Memory B cell (primary cell): ENCODE measurements at regions not wholly inside any gene's neighbourhood (a gene's known extent, or its start where the extent isn't known, plus 50 kb on each side); places are given as distances from the start of the nearest gene placed in this dataset.

Source experiments
- ATAC-seq: fragments of 150-1000 bp; cut with Tn5 transposase; 2 replicates; pipeline ENCODE4 v1.10.0; 2021; ENCODE audit warnings: low read depth, mild to moderate bottlenecking, moderate library complexity
- DNase-seq, 2 donors: peaks; one replicate each; pipeline ENCODE4 v3.0.0; 2022; ENCODE audit warnings: low spot score in 2 of 2
- H3K27ac Mint-ChIP-seq: one replicate; pipeline ENCODE4 v1.8.0; 2022; ENCODE audit warnings: mild to moderate bottlenecking, moderate library complexity, mixed read lengths
- H3K27me3 Mint-ChIP-seq: one replicate; pipeline ENCODE4 v1.8.0; 2022; ENCODE audit warnings: mixed read lengths
- H3K36me3 Mint-ChIP-seq: one replicate; pipeline ENCODE4 v1.8.0; 2022; ENCODE audit warnings: mild to moderate bottlenecking, mixed read lengths
- H3K4me1 Mint-ChIP-seq: one replicate; pipeline ENCODE4 v1.8.0; 2022; ENCODE audit warnings: mixed read lengths
- H3K4me3 Mint-ChIP-seq: one replicate; pipeline ENCODE4 v1.8.0; 2022; ENCODE audit warnings: mild to moderate bottlenecking, moderate library complexity, mixed read lengths
- H3K9me3 Mint-ChIP-seq: one replicate; pipeline ENCODE4 v1.8.0; 2022; ENCODE audit warnings: mixed read lengths

GRCh38 chr2:9738535-9739496, 104.5 kb upstream of the TAF1B start:
- ATAC-seq = peak; percentile 42
- no peak for DNase-seq
- Mint-ChIP-seq H3K27me3 (peaks cover 4% of the 10 kb centered on the region), H3K9me3 (peaks cover 11% of the 10 kb centered on the region), H3K27ac (peak overlapping the region; percentile 64), H3K4me3 (peak overlapping the region; percentile 85), H3K4me1 (peaks cover 10% of the 10 kb centered on the region), H3K36me3 (peaks cover 2% of the 10 kb centered on the region)

GRCh38 chr2:9739531-9739964, 103.7 kb upstream of the TAF1B start:
- Mint-ChIP-seq H3K27ac (peak overlapping the region; percentile 64), H3K27me3 (peaks cover 4% of the 10 kb centered on the region), H3K4me3 (peak overlapping the region; percentile 85), H3K9me3 (peaks cover 8% of the 10 kb centered on the region), H3K36me3 (peaks cover 2% of the 10 kb centered on the region), H3K4me1 (peaks cover 10% of the 10 kb centered on the region)
- peak; percentile 60 for ATAC-seq
- DNase-seq = no peak

- Mint-ChIP-seq H3K4me3 (peak overlapping the region; percentile 39), H3K27ac (no peak overlapping the region), H3K36me3 (no peaks in the 10 kb centered on the region), H3K9me3 (peaks cover 1% of the 10 kb centered on the region), H3K27me3 (peaks cover 4% of the 10 kb centered on the region), H3K4me1 (peaks cover 10% of the 10 kb centered on the region)
- no peak for ATAC-seq
- no peak for DNase-seq
Measured at GRCh38 chr2:9740382-9741073, 102.7 kb upstream of the TAF1B start.

- no peak overlapping the region for H3K27ac Mint-ChIP-seq
- ATAC-seq (no peak), DNase-seq (no peak)
- H3K4me1 Mint-ChIP-seq = peaks cover 10% of the 10 kb centered on the region
- H3K4me3 Mint-ChIP-seq = no peak overlapping the region
- peaks cover 1% of the 10 kb centered on the region for H3K9me3 Mint-ChIP-seq
- H3K27me3 Mint-ChIP-seq = peaks cover 6% of the 10 kb centered on the region
- no peaks in the 10 kb centered on the region for H3K36me3 Mint-ChIP-seq
Measured at GRCh38 chr2:9741110-9741509, 102.2 kb upstream of the TAF1B start.

- Mint-ChIP-seq H3K4me3 (no peak overlapping the region), H3K9me3 (peaks cover 1% of the 10 kb centered on the region), H3K36me3 (no peaks in the 10 kb centered on the region), H3K27ac (no peak overlapping the region), H3K4me1 (peaks cover 10% of the 10 kb centered on the region), H3K27me3 (peaks cover 6% of the 10 kb centered on the region)
- DNase-seq = no peak
- no peak for ATAC-seq
Measured at GRCh38 chr2:9742601-9743000, 100.7 kb upstream of the TAF1B start.

- no peak overlapping the region for H3K27ac Mint-ChIP-seq
- no peaks in the 10 kb centered on the region for H3K36me3 Mint-ChIP-seq
Measured at GRCh38 chr2:9744256-9745004, 98.8 kb upstream of the TAF1B start.

GRCh38 chr2:9745153-9745899, 97.9 kb upstream of the TAF1B start:
- Mint-ChIP-seq H3K27me3 (peaks cover 7% of the 10 kb centered on the region), H3K27ac (no peak overlapping the region), H3K9me3 (peaks cover 1% of the 10 kb centered on the region), H3K36me3 (no peaks in the 10 kb centered on the region), H3K4me1 (no peaks in the 10 kb centered on the region), H3K4me3 (no peak overlapping the region)
- ATAC-seq = no peak
- DNase-seq = no peak

More at GRCh38 chr2:9744256-9745004, 98.8 kb upstream of the TAF1B start:
- no peak overlapping the region for H3K4me3 Mint-ChIP-seq
- H3K4me1 Mint-ChIP-seq = peaks cover 1% of the 10 kb centered on the region
- H3K27me3 Mint-ChIP-seq = peaks cover 7% of the 10 kb centered on the region
- peaks cover 1% of the 10 kb centered on the region for H3K9me3 Mint-ChIP-seq
- ATAC-seq = no peak
- DNase-seq = no peak

- no peak overlapping the region for H3K27ac Mint-ChIP-seq
- DNase-seq = no peak
- H3K4me1 Mint-ChIP-seq = no peaks in the 10 kb centered on the region
- no peaks in the 10 kb centered on the region for H3K36me3 Mint-ChIP-seq
- H3K4me3 Mint-ChIP-seq = no peak overlapping the region
- peaks cover 7% of the 10 kb centered on the region for H3K27me3 Mint-ChIP-seq
- no peaks in the 10 kb centered on the region for H3K9me3 Mint-ChIP-seq
- ATAC-seq = no peak
Measured at GRCh38 chr2:9747396-9747795, 95.9 kb upstream of the TAF1B start.

GRCh38 chr2:9748577-9748976, 94.7 kb upstream of the TAF1B start:
- Mint-ChIP-seq H3K9me3 (no peaks in the 10 kb centered on the region), H3K4me1 (peaks cover 7% of the 10 kb centered on the region), H3K36me3 (no peaks in the 10 kb centered on the region), H3K4me3 (no peak overlapping the region), H3K27ac (no peak overlapping the region), H3K27me3 (peaks cover 5% of the 10 kb centered on the region)
- ATAC-seq = no peak
- no peak for DNase-seq

GRCh38 chr2:9749546-9750223, 93.6 kb upstream of the TAF1B start:
- H3K4me1 Mint-ChIP-seq = peaks cover 13% of the 10 kb centered on the region
- ATAC-seq (no peak), DNase-seq (no peak)
- H3K9me3 Mint-ChIP-seq = no peaks in the 10 kb centered on the region
- H3K4me3 Mint-ChIP-seq = no peak overlapping the region
- no peak overlapping the region for H3K27ac Mint-ChIP-seq
- H3K27me3 Mint-ChIP-seq = peaks cover 9% of the 10 kb centered on the region
- H3K36me3 Mint-ChIP-seq = no peaks in the 10 kb centered on the region

GRCh38 chr2:9750224-9751215, 92.8 kb upstream of the TAF1B start:
- ATAC-seq (no peak), DNase-seq (no peak)
- no peak overlapping the region for H3K4me3 Mint-ChIP-seq
- H3K9me3 Mint-ChIP-seq = no peaks in the 10 kb centered on the region
- peaks cover 14% of the 10 kb centered on the region for H3K27me3 Mint-ChIP-seq
- no peak overlapping the region for H3K27ac Mint-ChIP-seq
- no peaks in the 10 kb centered on the region for H3K36me3 Mint-ChIP-seq
- peaks cover 15% of the 10 kb centered on the region for H3K4me1 Mint-ChIP-seq

- peaks cover 15% of the 10 kb centered on the region for H3K4me1 Mint-ChIP-seq
- H3K27ac Mint-ChIP-seq = no peak overlapping the region
- no peaks in the 10 kb centered on the region for H3K36me3 Mint-ChIP-seq
- no peaks in the 10 kb centered on the region for H3K9me3 Mint-ChIP-seq
- ATAC-seq (no peak), DNase-seq (no peak)
- H3K4me3 Mint-ChIP-seq = no peak overlapping the region
- peaks cover 17% of the 10 kb centered on the region for H3K27me3 Mint-ChIP-seq
Measured at GRCh38 chr2:9751831-9752230, 91.4 kb upstream of the TAF1B start.
